ENCODE measurements at regions not wholly inside any gene's neighbourhood (a gene's known extent, or its start where the extent isn't known, plus 50 kb on each side); places are given as distances from the start of the nearest gene placed in this dataset.

DNA sequence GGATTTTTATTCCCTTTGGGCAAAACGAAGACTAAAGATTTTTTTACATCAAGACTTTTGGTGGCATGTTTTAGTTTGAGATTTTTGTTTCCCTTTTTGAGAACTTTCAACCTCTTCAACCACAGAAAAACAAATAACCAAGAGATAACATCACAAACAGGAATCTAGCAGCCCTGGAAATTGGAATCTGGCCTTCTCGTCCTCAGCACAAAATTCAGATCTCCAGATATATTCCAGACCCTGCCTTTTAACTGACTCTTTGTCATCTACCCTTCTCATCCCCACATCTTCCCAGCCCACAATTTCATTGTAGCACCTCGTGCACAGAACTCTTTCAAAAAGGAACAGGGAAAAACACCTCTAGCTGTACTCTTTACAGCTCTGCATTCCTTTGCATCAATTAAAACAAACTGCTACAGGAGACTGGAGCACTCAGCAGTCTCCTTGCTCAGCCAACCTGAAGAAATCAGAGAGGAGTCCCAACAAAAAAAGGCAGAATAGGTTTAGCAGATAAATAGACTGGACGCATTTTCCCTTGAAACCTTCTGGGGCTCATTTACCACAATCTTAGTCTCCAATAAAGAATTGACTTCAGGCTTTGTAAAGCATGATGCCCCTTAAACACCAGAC lies 251.0 kb downstream of the TTLL7 start:
- Histone ChIP-seq H2AFZ (replicated peaks; ENCODE audit: low read length, poor library complexity) (no peak overlapping the region), H3K4me1 (ENCODE audit: control insufficient read depth, insufficient read depth, low read length) (no peaks in the 10 kb centered on the region), H3K79me1 (ENCODE audit: low read depth in 1 of 2, low read length in 2 of 2) (no peaks in the 10 kb centered on the region), H3K23ac (ENCODE audit: low read depth, low read length) (no peak overlapping the region), H3K4ac (ENCODE audit: low read depth, low read length) (no peak overlapping the region), H3K18ac (ENCODE audit: low read depth, low read length) (no peak overlapping the region), H2AK9ac (replicated peaks; ENCODE audit: low read depth, low read length, poor library complexity) (no peak overlapping the region), H4K91ac (ENCODE audit: insufficient read depth, low read depth, low read length) (no peak overlapping the region), H2BK20ac (ENCODE audit: low read depth, low read length) (no peak overlapping the region), H3K27me3 (ENCODE audit: control insufficient read depth, insufficient read depth, low read length) (no peaks in the 10 kb centered on the region), H3K4me3 (ENCODE audit: insufficient read depth, low read depth, low read length) (no peak overlapping the region), H3K9me1 (ENCODE audit: insufficient read depth, low read length) (no peaks in the 10 kb centered on the region), H2BK120ac (ENCODE audit: low read depth, low read length) (no peak overlapping the region), H2AK5ac (ENCODE audit: low read depth, low read length) (no peak overlapping the region), H4K5ac (ENCODE audit: low read depth, low read length) (no peak overlapping the region), H2BK5ac (ENCODE audit: low read depth, low read length, poor library complexity, severe bottlenecking) (no peak overlapping the region), H3K9ac (ENCODE audit: low read depth, low read length) (no peak overlapping the region), H3K27ac (ENCODE audit: insufficient read depth, low read length) (no peak overlapping the region), H4K20me1 (ENCODE audit: insufficient read depth, low read length) (no peaks in the 10 kb centered on the region), H3K4me2 (ENCODE audit: low read depth, low read length) (no peak overlapping the region), H3K56ac (ENCODE audit: extremely low read depth, insufficient read depth, low read length) (no peak overlapping the region), H3K9me3 (ENCODE audit: control insufficient read depth, insufficient read depth, low read length) (no peaks in the 10 kb centered on the region), H3K14ac (replicated peaks; ENCODE audit: low read depth, low read length) (no peak overlapping the region), H2BK15ac (ENCODE audit: low read depth, low read length) (no peak overlapping the region), H4K8ac (ENCODE audit: low read depth in 2 of 2, low read length in 2 of 2) (no peak overlapping the region), H3K36me3 (ENCODE audit: control insufficient read depth, insufficient read depth, low read length) (no peaks in the 10 kb centered on the region)
- intact Hi-C loops (cut with micrococcal nuclease) (no loop called here), dilution Hi-C loops (cut with HindIII; ENCODE audit: low sequenced_read_pairs, unreplicated experiment) (no loop called here), in situ Hi-C loops (cut with MboI; ENCODE audit: low sequenced_read_pairs) (no loop called here)
- ATAC-seq (ENCODE audit: low read depth) (no peak), DNase-seq (no peak)
- no peak for TF ChIP-seq CHD1 (IDR thresholded peaks at IDR 0.05; ENCODE audit: low read depth, low read length)
- TF ChIP-seq, protein P1, sequence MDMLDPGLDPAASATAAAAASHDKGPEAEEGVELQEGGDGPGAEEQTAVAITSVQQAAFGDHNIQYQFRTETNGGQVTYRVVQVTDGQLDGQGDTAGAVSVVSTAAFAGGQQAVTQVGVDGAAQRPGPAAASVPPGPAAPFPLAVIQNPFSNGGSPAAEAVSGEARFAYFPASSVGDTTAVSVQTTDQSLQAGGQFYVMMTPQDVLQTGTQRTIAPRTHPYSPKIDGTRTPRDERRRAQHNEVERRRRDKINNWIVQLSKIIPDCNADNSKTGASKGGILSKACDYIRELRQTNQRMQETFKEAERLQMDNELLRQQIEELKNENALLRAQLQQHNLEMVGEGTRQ (IDR thresholded peaks at IDR 0.05; ENCODE audit: low read depth, low read length), result no peak
- no peak for TF ChIP-seq RAD21 (IDR thresholded peaks at IDR 0.05; ENCODE audit: low read length)
- no peak for TF ChIP-seq FOS (IDR thresholded peaks at IDR 0.05; ENCODE audit: low read depth, low read length)
- TF ChIP-seq MAZ (IDR thresholded peaks at IDR 0.05; ENCODE audit: borderline replicate concordance, low read depth, low read length), result no peak
- TF ChIP-seq NFE2L2 (IDR thresholded peaks at IDR 0.05; ENCODE audit: low read depth, low read length), result no peak
- TF ChIP-seq MXI1 (IDR thresholded peaks at IDR 0.05; ENCODE audit: borderline replicate concordance, low read depth, low read length), result no peak
- TF ChIP-seq CEBPB (IDR thresholded peaks at IDR 0.05; ENCODE audit: low read depth, low read length), result no peak
- TF ChIP-seq RFX5 (IDR thresholded peaks at IDR 0.05; ENCODE audit: low read depth, low read length), result no peak
- TF ChIP-seq SMC3 (IDR thresholded peaks at IDR 0.05; ENCODE audit: low read depth, low read length), result no peak
- TF ChIP-seq, protein P2, sequence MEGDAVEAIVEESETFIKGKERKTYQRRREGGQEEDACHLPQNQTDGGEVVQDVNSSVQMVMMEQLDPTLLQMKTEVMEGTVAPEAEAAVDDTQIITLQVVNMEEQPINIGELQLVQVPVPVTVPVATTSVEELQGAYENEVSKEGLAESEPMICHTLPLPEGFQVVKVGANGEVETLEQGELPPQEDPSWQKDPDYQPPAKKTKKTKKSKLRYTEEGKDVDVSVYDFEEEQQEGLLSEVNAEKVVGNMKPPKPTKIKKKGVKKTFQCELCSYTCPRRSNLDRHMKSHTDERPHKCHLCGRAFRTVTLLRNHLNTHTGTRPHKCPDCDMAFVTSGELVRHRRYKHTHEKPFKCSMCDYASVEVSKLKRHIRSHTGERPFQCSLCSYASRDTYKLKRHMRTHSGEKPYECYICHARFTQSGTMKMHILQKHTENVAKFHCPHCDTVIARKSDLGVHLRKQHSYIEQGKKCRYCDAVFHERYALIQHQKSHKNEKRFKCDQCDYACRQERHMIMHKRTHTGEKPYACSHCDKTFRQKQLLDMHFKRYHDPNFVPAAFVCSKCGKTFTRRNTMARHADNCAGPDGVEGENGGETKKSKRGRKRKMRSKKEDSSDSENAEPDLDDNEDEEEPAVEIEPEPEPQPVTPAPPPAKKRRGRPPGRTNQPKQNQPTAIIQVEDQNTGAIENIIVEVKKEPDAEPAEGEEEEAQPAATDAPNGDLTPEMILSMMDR (conservative IDR thresholded peaks at IDR 0.05; ENCODE audit: low read depth, low read length), result no peak
- TF ChIP-seq POLR2A (IDR thresholded peaks at IDR 0.05; ENCODE audit: low read depth, low read length), result no peak
- TF ChIP-seq RCOR1 (IDR thresholded peaks at IDR 0.05; ENCODE audit: insufficient replicate concordance, low read length), result no peak
- TF ChIP-seq MAFK (IDR thresholded peaks at IDR 0.05; ENCODE audit: low read depth, low read length), result no peak
- TF ChIP-seq BHLHE40 (IDR thresholded peaks at IDR 0.05; ENCODE audit: low read depth, low read length), result no peak
- TF ChIP-seq, protein P3, sequence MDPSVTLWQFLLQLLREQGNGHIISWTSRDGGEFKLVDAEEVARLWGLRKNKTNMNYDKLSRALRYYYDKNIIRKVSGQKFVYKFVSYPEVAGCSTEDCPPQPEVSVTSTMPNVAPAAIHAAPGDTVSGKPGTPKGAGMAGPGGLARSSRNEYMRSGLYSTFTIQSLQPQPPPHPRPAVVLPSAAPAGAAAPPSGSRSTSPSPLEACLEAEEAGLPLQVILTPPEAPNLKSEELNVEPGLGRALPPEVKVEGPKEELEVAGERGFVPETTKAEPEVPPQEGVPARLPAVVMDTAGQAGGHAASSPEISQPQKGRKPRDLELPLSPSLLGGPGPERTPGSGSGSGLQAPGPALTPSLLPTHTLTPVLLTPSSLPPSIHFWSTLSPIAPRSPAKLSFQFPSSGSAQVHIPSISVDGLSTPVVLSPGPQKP (IDR thresholded peaks at IDR 0.05; ENCODE audit: borderline replicate concordance, low read depth, low read length), result no peak
- ChIA-PET CTCF (no interaction called here), POLR2A (ENCODE audit: unreplicated experiment) (no interaction called here)
- BruUV-seq (replicated peaks), result no TSS peak
- WGBS, 2 experiments (ENCODE audit: extremely low coverage in 2 of 2, insufficient read length in 1 of 2), result 20% methylated on average over 1 of the region's 4 CpGs; no CpG with 5 or more reads in 1 of the 2 experiments
